HCT116 (cell line): ENCODE measurements at regions not wholly inside any gene's neighbourhood (a gene's known extent, or its start where the extent isn't known, plus 50 kb on each side); places are given as distances from the start of the nearest gene placed in this dataset.

Source experiments
- CEBPB ChIP-seq: IDR thresholded peaks from 2 replicates; pipeline ENCODE4 v1.6.1; 2012; ENCODE audit warnings: low read depth
- CTCF ChIP-seq, 3 experiments: fragments of 200-600 bp in 1 of 3; sonication (generic) in 1 of 3; IDR thresholded peaks in 2 of 3; conservative IDR thresholded peaks in 1 of 3; 2 replicates each; pipeline ENCODE4 v1.5.1; 2012 to 2017; ENCODE audit warnings: low read depth in 2 of 3, low read length in 2 of 3, antibody characterized with exemption in 1 of 3, borderline replicate concordance in 1 of 3, control low read depth in 1 of 3, mild to moderate bottlenecking in 1 of 3, mixed read lengths in 1 of 3, mixed run types in 1 of 3, moderate library complexity in 1 of 3; ENCODE audit not compliant: insufficient read depth in 1 of 3
- EZH2 ChIP-seq: fragments of 200-600 bp; sonication (generic); IDR thresholded peaks from 2 replicates; pipeline ENCODE4 v1.6.1; 2017; ENCODE audit warnings: antibody characterized with exemption, mixed run types
- FOSL1 ChIP-seq: IDR thresholded peaks from 2 replicates; pipeline ENCODE4 v1.6.1; 2012; ENCODE audit warnings: low read depth
- POLR2A ChIP-seq: IDR thresholded peaks from 2 replicates; pipeline ENCODE4 v1.7.0; 2011; ENCODE audit warnings: borderline replicate concordance; ENCODE audit not compliant: insufficient read depth, insufficient read length; ENCODE audit errors: extremely low read depth
- POLR2AphosphoS5 ChIP-seq: IDR thresholded peaks from 2 replicates; pipeline ENCODE4 v1.6.1; 2011; ENCODE audit warnings: mild to moderate bottlenecking, low read depth, low read length, moderate library complexity
- SIN3A ChIP-seq: IDR thresholded peaks from 2 replicates; pipeline ENCODE4 v1.6.1; 2012; ENCODE audit warnings: low read depth
- YY1 ChIP-seq: IDR thresholded peaks from 2 replicates; pipeline ENCODE4 v1.6.1; 2011; ENCODE audit warnings: low read length, low read depth, moderate library complexity, mild to moderate bottlenecking; ENCODE audit not compliant: insufficient replicate concordance; ENCODE audit errors: extremely low read depth
- ZNF274 ChIP-seq: fragments of 200-500 bp; sonication (Bioruptor generic); IDR thresholded peaks from 2 replicates; pipeline ENCODE4 v1.6.1; 2014; ENCODE audit warnings: mild to moderate bottlenecking, low read depth, low read length, inconsistent platforms
- TF ChIP-seq, protein P1 (sequence below): IDR thresholded peaks from 2 replicates; pipeline ENCODE4 v1.6.1; 2012

- no peak for TF ChIP-seq CTCF (IDR thresholded peaks at IDR 0.05 in 2 of 3, conservative IDR thresholded peaks at IDR 0.05 in 1 of 3; ENCODE audit: borderline replicate concordance in 1 of 3, insufficient read depth in 1 of 3, low read depth in 2 of 3, low read length in 2 of 3)
- TF ChIP-seq POLR2A: no peak
- no peak for TF ChIP-seq FOSL1
- no peak for TF ChIP-seq YY1
- TF ChIP-seq POLR2AphosphoS5: no peak
- TF ChIP-seq ZNF274: no peak
- TF ChIP-seq CEBPB: no peak
- no peak for TF ChIP-seq EZH2
- no peak for TF ChIP-seq SIN3A
- TF ChIP-seq, protein P1, sequence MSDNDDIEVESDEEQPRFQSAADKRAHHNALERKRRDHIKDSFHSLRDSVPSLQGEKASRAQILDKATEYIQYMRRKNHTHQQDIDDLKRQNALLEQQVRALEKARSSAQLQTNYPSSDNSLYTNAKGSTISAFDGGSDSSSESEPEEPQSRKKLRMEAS: no peak
Measured at GRCh38 chr5:174839196-174839595, 114.8 kb downstream of the MSX2 start.
